ENCODE measurements at regions not wholly inside any gene's neighbourhood (a gene's known extent, or its start where the extent isn't known, plus 50 kb on each side); places are given as distances from the start of the nearest gene placed in this dataset.
A peak's percentile ranks its signal among the peaks of the same experiment; 100 is the strongest.

DNA sequence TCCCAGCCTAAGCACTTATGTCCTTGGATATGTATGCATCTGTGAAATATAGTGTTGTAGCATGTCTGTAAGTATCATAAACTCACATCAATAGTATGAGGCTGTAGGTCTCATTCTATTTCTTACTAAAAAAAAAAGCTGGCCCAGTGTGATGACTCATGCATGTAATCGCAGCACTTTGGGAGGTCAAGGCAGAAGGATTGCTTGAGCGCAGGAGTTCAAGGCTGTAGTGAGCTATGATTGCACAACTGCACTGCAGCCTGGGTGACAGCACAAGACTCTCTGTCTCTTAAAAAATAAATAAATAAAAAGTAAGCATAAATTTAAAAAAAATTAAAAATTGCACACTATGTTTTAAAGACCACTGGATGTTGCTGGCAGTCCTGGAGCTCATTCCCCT lies 79.1 kb upstream of the SPATA13 start:
- DNase-seq (ENCODE audit: low spot score): no peak

DNA sequence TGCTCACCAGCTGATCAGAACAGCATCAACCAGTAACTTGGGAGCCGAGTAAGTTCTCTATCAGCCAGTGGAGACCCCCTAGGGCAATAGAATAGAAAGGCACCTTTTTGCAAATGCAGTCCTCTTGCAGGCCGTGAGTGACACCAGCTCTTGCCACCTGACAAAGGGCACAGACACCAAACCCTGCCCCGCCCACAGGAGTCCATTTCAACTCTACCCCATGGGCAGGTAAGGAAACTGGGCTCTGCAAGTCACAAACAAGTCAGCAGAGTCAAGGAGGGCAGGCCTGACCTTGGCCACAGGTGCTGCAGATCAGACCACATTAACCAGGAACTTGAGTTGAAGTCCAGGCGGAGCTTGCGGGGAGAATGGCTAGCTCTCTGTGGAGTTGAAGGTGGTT lies 77.4 kb upstream of the SPATA13 start:
- no peak for DNase-seq (ENCODE audit: low spot score)

DNA sequence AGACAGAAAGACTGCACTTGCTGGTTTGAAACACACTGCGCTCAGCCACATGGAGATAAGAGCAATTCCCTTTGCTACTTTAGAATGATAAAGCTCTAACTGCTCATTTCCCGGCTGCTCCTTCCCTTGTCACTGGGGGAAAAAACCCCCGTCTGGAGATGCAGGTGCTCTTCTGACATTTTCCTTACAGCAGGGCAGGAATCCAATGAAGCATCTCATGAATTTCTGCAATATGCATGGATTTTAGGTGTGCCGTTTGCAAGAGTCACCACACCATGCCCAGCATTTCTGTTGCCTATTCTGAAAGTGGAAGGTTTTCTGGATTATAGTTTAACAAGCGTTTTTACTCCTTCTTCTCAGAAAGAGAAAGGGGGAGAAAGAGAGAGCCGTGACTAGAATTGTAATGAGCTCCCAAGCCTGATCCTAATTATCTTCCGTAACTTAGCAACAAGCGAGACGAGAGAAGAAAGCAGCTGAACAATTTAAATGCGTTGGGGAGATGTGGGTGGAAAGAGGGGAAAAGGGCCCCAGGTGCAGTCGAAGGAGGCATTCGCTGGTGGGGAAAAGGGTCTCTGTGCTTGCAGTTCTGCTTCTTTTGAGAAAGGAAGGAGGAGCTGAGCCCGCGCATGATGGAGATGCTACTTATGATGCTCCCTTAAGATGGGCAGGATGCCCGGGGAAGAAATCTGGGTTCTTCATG lies 76.6 kb upstream of the SPATA13 start:
- no peak for DNase-seq (ENCODE audit: low spot score)

DNA sequence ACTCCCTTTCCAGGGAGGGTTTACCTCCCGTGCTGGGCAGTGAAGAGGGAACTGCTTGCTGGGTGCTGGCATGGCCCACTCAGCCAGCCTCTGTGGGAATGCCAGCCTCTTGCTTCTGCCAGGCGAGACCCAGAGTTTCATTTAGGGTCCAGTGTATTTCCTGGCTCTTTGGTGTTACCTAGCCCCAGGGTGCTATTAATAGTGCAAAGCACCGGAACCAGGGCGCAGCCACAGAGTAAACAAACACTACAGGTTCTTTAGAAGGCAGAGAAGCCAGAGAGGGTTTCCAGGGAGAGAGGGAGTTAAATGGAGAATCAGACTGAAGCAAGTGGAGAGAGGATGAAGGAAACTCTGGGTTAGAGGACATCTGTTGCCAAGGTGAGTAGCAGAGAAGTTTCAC lies 74.9 kb upstream of the SPATA13 start:
- no peak for DNase-seq (ENCODE audit: low spot score)

DNA sequence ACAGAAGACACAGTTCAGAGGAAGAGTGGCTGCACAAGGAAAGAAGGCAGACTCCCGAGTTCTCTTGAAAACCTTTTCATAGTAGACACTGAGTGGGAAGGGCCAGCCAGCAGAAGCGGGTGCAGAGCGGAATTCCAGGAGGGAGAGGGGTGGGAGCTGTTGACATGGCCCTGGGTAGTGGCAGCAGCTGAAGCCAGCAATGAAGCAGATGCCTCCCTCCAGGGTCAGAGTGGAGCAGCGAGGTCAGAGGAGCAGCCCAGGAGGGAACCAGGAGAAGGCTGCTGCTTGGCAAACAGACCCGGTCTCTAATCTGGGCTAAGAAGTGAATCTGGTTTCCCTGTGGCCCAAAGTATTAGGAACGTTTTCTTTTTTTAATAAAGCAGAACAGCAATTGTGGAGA lies 73.9 kb upstream of the SPATA13 start:
- no peak for DNase-seq (ENCODE audit: low spot score)

DNA sequence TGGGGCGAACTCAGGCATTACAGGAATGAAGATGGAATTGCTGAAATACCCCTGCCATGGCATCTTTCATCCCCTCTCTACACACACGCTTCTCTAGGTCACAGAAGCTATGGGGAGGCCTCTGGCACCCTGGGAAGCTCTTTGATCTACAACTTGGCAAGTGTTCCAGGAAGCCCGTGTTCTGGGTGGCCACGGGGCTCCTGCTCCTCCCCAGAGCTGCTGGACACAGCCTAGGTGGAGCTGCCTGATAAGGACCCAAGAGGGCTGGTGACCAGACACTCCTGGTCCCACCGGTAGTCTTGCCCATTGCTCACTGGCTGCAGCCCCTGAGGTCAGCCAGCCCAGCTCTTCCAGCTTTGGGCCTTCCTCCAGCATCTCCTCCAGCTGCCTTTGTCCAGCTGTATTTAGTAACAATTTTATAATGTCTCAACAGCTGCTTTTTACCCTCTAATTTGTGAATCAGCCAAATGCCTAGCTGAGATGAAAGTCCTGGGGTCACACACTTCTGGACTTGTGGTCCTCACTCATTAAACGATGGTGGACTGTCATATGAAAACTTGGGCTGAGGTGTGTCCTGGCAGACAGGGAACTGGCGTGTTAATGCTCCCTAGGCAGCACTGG lies 72.8 kb upstream of the SPATA13 start:
- DNase-seq (ENCODE audit: low spot score): peak; percentile 39

DNA sequence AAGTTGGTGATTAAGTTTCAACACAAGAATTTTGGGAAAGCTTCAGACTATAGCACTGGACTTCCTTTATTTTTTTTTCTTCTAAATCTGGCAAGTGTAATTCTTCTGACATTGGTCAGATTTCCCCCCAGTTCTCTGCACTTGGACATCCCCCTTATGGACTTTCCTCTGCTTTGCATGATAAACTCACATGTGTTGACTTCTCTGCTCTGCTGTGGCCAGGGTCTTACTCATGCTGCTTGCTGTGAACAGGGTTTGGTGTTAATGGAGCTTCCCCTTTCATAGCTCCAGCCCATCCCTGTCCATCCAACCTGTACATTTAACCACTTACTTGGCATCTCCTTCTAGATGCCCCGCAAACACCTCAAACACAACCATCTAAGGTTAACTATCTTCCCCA lies 70.5 kb upstream of the SPATA13 start:
- no peak for DNase-seq (ENCODE audit: low spot score)

DNA sequence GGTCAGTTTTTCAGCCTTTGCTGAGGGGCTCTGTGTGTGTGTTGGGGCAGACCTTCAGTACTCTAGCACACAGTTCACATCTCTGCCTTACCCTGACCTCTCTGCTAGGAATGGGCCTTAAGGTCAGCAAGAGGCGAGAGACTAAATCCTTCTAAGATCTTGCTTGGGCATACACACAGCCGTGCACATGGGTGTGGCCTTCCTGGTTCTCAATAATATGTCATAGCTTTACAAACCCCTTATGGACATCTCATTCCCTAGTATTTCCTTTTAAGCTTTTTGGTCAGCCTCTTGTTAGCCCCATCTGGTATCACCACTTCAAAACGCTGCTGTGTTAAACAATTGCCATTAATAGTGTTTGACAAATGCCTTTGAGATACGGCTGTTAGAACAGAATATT lies 69.4 kb upstream of the SPATA13 start:
- DNase-seq (ENCODE audit: low spot score): no peak

DNA sequence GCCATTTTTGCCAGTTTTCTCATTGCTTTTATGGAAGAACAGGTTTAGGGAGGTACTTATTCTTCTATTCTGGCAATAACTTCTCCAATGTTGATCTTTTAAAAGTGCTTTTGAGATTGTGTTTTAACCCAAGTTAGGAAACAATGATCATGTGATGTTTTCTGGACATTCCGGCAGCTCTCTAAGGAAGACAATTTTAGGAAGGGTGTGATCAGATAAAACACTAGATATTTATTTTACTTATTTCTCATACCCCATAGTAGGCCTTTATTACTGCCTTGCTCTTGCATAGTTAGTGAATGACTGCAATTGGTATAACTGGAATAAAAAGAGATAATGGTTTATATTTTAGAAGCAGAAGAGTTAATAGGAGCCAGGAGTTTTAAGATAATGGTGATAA lies 68.4 kb upstream of the SPATA13 start:
- no peak for DNase-seq (ENCODE audit: low spot score)

DNA sequence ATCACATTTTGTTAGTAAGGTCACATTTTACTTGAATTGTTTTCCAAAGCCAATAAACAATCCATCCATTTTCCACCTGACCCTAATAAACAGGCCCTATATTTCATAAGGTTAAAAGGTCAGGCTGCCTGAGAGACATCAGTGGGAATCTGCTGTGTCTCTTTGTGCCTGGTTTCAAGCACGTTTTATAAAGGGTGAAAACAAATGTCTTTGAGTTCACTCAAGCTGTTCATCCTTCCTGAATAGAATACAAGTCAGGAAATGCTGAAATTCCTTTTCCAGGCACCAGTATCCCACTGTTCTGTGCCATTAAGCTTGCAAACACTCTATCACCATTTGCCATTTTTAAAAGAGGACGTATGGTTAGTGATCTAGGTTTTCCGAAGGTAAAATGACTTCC lies 67.5 kb upstream of the SPATA13 start:
- no peak for DNase-seq (ENCODE audit: low spot score)

DNA sequence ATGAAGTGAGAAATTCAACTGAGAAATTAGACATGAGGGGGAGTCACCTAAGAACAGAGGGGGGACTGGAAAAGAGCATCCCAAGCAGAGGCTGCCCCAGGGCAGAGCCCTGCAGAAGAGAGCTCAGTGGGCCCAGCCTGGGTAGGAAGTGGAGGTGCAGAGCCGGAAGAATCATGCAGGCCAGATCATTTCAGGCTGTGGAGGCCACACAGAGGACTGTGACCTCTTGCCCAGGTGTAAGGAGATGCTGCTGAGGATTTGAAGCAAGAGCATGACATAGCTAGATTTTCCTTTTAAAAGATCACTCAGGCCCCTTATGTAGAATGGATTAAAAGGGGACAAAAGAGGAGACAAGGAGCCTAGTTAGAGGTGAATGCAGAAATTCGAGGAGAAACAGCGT lies 63.9 kb upstream of the SPATA13 start:
- DNase-seq (ENCODE audit: low spot score): no peak

DNA sequence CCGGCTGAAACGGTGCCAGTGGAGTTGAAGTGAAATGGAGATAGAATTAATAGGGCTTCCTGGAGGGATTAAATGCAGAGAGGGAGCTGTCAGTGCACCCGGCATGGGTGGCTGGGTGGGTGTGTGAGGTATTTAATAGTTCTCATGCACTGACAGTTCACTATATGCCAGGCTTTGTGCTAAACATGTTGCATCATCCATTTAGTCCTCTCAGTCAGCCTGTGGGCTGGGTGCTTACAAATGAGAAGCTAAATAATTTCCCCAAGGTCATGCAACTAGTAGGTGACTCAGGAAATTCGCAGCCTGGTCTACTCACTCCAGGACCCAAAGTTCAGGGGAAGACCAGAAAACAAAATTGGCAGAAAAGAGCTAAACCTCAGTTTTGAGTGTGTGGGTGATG lies 63.5 kb upstream of the SPATA13 start:
- peak; percentile 9 for DNase-seq (ENCODE audit: low spot score)

DNA sequence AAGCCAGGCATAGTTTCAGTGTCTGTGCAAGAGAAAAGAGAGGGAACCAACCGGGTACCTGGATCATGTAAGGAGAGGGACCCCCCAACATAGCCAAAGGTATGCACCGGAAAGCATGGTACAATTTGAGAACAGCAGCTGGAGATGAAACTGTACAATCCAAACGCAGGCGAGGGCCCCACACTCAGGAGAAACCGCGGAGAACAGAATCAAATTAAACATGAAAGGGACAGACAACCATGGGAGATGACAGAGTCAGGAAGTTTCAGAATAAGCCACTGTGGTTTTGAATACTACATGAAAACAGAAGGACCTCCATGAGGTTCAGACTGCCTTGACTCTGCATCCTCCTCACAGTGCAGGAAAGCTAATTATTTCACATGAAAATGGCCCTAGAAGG lies 62.9 kb upstream of the SPATA13 start:
- DNase-seq (ENCODE audit: low spot score): no peak

DNA sequence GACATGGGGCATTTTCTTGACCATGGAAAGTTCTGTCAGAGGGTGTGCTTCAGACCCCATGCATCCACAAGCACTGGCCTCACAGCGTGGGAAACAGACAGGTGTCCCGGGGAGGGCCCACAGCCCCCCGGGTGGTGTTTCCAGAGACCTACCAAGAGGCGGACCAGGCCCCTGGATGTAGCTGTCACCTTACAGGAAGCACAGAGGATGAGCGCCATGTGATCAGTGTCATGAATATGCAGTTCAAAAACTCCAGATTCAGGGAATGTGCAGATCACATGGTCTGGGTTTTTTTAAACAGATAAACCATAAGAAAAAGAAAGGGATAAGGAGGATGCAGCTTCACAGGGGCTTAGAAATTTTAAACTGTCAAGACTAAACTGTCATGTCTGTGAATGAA lies 61.0 kb upstream of the SPATA13 start:
- no peak for DNase-seq (ENCODE audit: low spot score)

DNA sequence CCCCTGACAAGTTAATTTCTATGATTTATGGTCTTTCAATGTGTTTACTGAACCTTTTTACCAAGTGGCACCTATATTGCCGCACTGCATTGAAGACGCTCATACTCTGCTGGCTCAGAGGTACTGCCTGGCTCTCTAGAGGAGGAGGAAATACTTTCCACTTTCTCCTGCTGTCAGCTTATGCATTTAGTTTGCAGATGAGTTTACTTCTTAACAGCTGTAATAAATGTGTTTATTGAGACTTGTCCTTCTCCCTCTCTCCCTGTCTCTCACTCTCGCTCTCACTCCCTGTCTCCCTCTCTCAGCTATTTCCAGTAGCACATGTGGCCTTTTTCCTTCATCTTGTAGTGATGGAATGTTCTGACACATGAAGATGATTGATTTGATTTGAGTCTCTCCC lies 60.3 kb upstream of the SPATA13 start:
- DNase-seq (ENCODE audit: low spot score): no peak

DNA sequence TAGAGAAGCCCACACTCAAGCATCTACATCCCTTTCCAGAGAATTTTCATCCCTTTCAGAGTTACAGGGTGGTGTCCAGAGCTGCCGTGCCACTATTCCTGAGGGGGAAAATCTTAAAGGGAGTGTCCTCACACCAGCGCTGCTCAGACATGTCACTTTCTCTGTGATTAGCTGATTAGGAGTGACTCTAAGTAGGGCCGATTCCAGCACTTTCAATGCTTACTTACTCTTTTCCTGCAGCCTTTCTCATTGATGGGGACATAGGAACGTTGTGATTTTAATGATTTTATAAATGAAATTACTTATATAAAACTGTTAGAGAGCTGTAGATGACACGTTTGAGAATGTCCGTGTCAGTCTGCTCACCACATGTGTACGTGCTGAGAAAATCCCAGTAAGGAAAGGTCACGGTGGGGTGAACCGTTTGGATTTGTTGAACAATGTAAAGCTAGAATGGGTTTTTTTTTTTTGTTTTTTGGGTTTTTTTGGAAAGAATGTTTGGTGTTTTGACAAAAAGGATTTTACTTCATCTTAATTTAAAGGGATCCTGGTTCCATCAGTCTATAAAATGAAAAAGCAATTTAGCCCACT lies 56.6 kb upstream of the SPATA13 start:
- no peak for DNase-seq (ENCODE audit: low spot score)

DNA sequence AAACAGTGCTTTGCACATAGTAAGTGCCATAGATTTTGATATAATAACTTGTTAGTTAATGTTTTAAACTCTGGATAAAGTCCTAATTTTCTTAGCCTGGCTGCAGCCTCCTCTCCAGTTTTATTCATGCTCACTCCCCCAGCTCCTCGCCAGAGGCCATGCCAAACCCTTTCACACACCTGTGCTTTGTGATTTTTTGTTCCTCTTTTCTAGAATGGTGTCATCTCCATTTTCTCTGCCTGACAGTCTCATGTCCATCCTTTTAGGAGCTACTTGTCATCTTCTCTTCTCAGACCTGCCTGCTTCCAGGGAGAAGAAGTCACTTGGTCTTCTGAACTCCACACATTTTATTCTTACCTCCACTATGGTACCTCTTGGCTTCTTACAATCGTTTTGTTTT lies 55.8 kb upstream of the SPATA13 start:
- no peak for DNase-seq (ENCODE audit: low spot score)

DNA sequence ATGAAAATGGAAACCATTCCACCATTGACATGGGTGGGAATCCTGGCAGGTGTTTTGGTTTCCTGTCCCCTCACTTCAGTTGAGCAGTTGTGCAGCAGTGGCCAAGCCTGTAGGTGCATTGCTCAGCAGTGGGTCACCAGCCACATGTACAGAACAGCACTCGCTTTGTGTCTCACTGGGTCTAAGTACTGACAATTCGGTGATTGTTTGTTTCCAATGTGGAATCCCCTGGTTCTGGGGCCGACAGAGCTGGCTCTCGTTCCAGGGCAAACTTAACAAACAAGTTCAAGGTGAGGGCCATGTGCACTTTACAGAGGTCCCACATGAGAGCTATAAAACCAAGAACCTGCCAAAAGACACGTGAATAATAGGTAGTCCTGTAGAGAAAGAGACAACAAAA lies 54.1 kb upstream of the SPATA13 start:
- DNase-seq (ENCODE audit: low spot score): no peak

DNA sequence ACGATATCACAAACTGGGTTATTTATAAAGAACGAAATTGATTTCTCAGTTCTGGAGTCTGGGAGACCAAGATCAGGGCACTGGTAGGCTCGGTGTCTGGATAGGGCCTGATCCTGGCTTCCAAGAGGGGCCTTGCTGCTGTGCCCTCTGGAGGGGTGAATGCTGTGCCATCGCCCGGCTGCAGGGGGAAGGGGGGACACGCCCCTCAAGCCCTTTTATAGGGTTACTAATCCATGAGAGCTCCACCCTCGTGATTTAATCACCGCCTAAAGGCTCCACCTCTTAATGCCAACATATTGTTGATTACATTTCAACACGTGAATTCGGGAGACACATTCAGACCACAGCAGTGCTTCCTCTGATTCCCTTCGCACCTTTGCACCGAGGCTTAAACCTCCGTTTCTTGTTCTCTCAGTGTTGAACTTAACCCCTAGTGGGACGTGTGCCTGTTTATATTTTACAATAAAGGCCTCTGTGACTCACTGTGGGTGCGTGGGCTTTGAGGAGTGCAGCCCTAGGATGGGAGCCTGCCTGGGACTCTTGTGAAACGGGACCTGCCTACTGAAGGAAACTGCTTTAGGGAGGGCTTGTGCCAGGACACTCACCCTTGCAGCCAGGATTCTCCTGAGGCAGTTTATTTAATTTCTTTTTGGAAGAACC lies 52.4 kb upstream of the SPATA13 start:
- no peak for DNase-seq (ENCODE audit: low spot score)

DNA sequence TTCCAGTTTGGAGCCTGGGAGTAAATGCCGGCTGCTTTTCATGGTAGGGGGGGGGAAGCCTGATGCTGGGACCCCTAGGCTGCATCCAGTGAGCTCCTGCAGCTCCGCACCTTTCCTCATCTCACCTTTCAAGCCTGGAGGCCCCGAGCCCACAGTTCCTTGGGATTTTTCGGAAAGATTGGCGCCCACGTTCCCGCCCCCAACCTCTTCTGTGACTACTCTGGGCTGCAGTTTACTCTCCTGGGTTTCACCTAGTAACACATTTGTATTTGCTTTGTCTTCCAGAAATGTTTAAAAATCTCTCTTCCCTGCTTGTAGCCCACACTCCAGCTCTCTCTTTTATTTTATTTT lies 51.9 kb upstream of the SPATA13 start:
- DNase-seq (ENCODE audit: low spot score): no peak

DNA sequence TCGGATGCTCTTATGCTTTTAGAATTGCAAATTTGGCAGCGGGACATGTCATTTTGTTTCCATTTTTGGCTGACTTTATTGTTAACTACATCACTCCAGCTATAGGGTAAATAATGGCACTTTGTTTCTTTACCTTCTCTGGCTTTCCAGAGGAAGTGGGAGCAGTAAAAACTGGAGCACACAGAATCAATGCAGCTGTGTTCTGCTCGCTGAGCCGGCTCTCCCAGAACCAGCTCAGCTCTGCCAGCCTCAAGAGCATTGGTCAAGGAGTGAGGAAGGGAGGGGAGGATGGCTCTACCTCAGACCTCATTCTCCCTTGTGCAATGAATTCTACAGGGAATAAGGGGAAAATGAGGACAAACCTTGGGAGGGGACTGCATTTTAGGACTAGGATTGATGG lies 50.5 kb upstream of the SPATA13 start:
- no peak for DNase-seq (ENCODE audit: low spot score)
